Ectodermal cell (in vitro differentiated cells): ENCODE measurements at regions not wholly inside any gene's neighbourhood (a gene's known extent, or its start where the extent isn't known, plus 50 kb on each side); places are given as distances from the start of the nearest gene placed in this dataset.

Experiments used
- H3K27ac ChIP-seq: 2 replicates; pipeline ENCODE4 v1.7.0; 2013; ENCODE audit warnings: mild to moderate bottlenecking, low read depth, low read length; ENCODE audit not compliant: insufficient read depth, poor library complexity, severe bottlenecking
- H3K27me3 ChIP-seq: 2 replicates; pipeline ENCODE4 v1.7.0; 2013; ENCODE audit warnings: mild to moderate bottlenecking, low read length; ENCODE audit not compliant: insufficient read depth, control insufficient read depth, poor library complexity, severe bottlenecking
- H3K36me3 ChIP-seq: one replicate; pipeline ENCODE4 v1.7.0; 2013; ENCODE audit warnings: low read length; ENCODE audit not compliant: control insufficient read depth, insufficient read depth
- H3K4me1 ChIP-seq: one replicate; pipeline ENCODE4 v1.7.0; 2013; ENCODE audit warnings: low read length; ENCODE audit not compliant: control insufficient read depth, insufficient read depth
- H3K4me3 ChIP-seq: 2 replicates; pipeline ENCODE4 v1.7.0; 2013; ENCODE audit warnings: low read depth, low read length, control low read depth; ENCODE audit not compliant: insufficient read depth
- H3K9me3 ChIP-seq: 2 replicates; pipeline ENCODE4 v1.7.0; 2013; ENCODE audit warnings: mild to moderate bottlenecking, low read length, moderate library complexity; ENCODE audit not compliant: control insufficient read depth
- WGBS, 2 experiments: methylation state at CpG; one replicate each; pipeline ENCODE4 v1.1.7; 2013; ENCODE audit warnings: missing lambda C conversion rate in 2 of 2; 5-methylcytosine and 5-hydroxymethylcytosine counted together

GRCh38 chr15:79208179-79208578, 74.3 kb upstream of the ANKRD34C start:
- WGBS, 2 experiments = 76 to 80% methylated on average over 3 of the region's 3 CpGs
- H3K36me3 ChIP-seq = no peaks in the 10 kb centered on the region
- H3K4me3 ChIP-seq = no peak overlapping the region
- H3K9me3 ChIP-seq = no peaks in the 10 kb centered on the region
- peaks cover 4% of the 10 kb centered on the region for H3K27me3 ChIP-seq
- H3K4me1 ChIP-seq = peaks cover 22% of the 10 kb centered on the region
- no peak overlapping the region for H3K27ac ChIP-seq

- WGBS, 2 experiments = 83 to 85% methylated on average over 2 of the region's 2 CpGs
- H3K27me3 ChIP-seq = peaks cover 4% of the 10 kb centered on the region
- no peak overlapping the region for H3K4me3 ChIP-seq
- H3K36me3 ChIP-seq = no peaks in the 10 kb centered on the region
- H3K27ac ChIP-seq = no peak overlapping the region
- peaks cover 22% of the 10 kb centered on the region for H3K4me1 ChIP-seq
- H3K9me3 ChIP-seq = no peaks in the 10 kb centered on the region
These were observed 75.6 kb upstream of the ANKRD34C start for GRCh38 chr15:79206940-79207339.

GRCh38 chr15:79204886-79205675, 77.4 kb upstream of the ANKRD34C start:
- WGBS, 2 experiments = 90 to 91% methylated on average over 16 of the region's 16 CpGs
- Histone ChIP-seq H3K27me3 (peaks cover 2% of the 10 kb centered on the region), H3K4me1 (peaks cover 20% of the 10 kb centered on the region), H3K9me3 (no peaks in the 10 kb centered on the region), H3K4me3 (no peak overlapping the region), H3K27ac (no peak overlapping the region), H3K36me3 (no peaks in the 10 kb centered on the region)

GRCh38 chr15:79198461-79198860, 84.1 kb upstream of the ANKRD34C start:
- Histone ChIP-seq H3K36me3 (no peaks in the 10 kb centered on the region), H3K27ac (no peak overlapping the region)
- WGBS, 2 experiments = 94 to 96% methylated on average over 6 of the region's 6 CpGs

GRCh38 chr15:79197285-79197684, 85.2 kb upstream of the ANKRD34C start:
- H3K9me3 ChIP-seq = no peaks in the 10 kb centered on the region
- WGBS, 2 experiments = 55 to 59% methylated on average over 7 of the region's 7 CpGs
- H3K4me1 ChIP-seq = peaks cover 27% of the 10 kb centered on the region
- H3K36me3 ChIP-seq = no peaks in the 10 kb centered on the region
- no peak overlapping the region for H3K4me3 ChIP-seq
- H3K27ac ChIP-seq = no peak overlapping the region
- H3K27me3 ChIP-seq = no peaks in the 10 kb centered on the region

More at GRCh38 chr15:79198461-79198860, 84.1 kb upstream of the ANKRD34C start:
- no peaks in the 10 kb centered on the region for H3K9me3 ChIP-seq
- no peaks in the 10 kb centered on the region for H3K27me3 ChIP-seq
- H3K4me3 ChIP-seq = no peak overlapping the region
- H3K4me1 ChIP-seq = peaks cover 20% of the 10 kb centered on the region

GRCh38 chr15:79195802-79196201, 86.7 kb upstream of the ANKRD34C start:
- H3K4me1 ChIP-seq = peaks cover 38% of the 10 kb centered on the region
- H3K36me3 ChIP-seq = no peaks in the 10 kb centered on the region
- no peaks in the 10 kb centered on the region for H3K27me3 ChIP-seq
- 85 to 86% methylated on average over 5 of the region's 5 CpGs for WGBS, 2 experiments
- no peak overlapping the region for H3K27ac ChIP-seq
- no peaks in the 10 kb centered on the region for H3K9me3 ChIP-seq
- H3K4me3 ChIP-seq = no peak overlapping the region

- H3K4me3 ChIP-seq = no peak overlapping the region
- 61 to 68% methylated on average over 4 of the region's 4 CpGs for whole genome bisulfite sequencing, 2 experiments
These were observed 87.3 kb upstream of the ANKRD34C start for GRCh38 chr15:79195239-79195638.

GRCh38 chr15:79194386-79194785, 88.1 kb upstream of the ANKRD34C start:
- Histone ChIP-seq H3K4me1 (peaks cover 45% of the 10 kb centered on the region), H3K4me3 (no peak overlapping the region), H3K9me3 (no peaks in the 10 kb centered on the region), H3K27me3 (no peaks in the 10 kb centered on the region), H3K36me3 (no peaks in the 10 kb centered on the region), H3K27ac (no peak overlapping the region)
- WGBS, 2 experiments = 94 to 97% methylated on average over 2 of the region's 3 CpGs

More at GRCh38 chr15:79195239-79195638, 87.3 kb upstream of the ANKRD34C start:
- no peaks in the 10 kb centered on the region for H3K27me3 ChIP-seq
- H3K36me3 ChIP-seq = no peaks in the 10 kb centered on the region
- H3K27ac ChIP-seq = no peak overlapping the region
- H3K9me3 ChIP-seq = no peaks in the 10 kb centered on the region
- peaks cover 42% of the 10 kb centered on the region for H3K4me1 ChIP-seq

GRCh38 chr15:79193549-79193948, 89.0 kb upstream of the ANKRD34C start:
- Histone ChIP-seq H3K4me3 (no peak overlapping the region), H3K27ac (no peak overlapping the region), H3K27me3 (no peaks in the 10 kb centered on the region), H3K36me3 (no peaks in the 10 kb centered on the region), H3K4me1 (peaks cover 45% of the 10 kb centered on the region), H3K9me3 (no peaks in the 10 kb centered on the region)
- 0% methylated on average over 1 of the region's 2 CpGs for WGBS, 2 experiments

- H3K4me1 ChIP-seq = peaks cover 45% of the 10 kb centered on the region
- H3K4me3 ChIP-seq = no peak overlapping the region
- no peaks in the 10 kb centered on the region for H3K9me3 ChIP-seq
- peak overlapping the region; percentile 86 for H3K27ac ChIP-seq
- 38 to 46% methylated on average over 6 of the region's 6 CpGs for WGBS, 2 experiments
- H3K27me3 ChIP-seq = no peaks in the 10 kb centered on the region
- H3K36me3 ChIP-seq = no peaks in the 10 kb centered on the region
These were observed 89.4 kb upstream of the ANKRD34C start for GRCh38 chr15:79193103-79193502.
